ENCODE measurements at regions not wholly inside any gene's neighbourhood (a gene's known extent, or its start where the extent isn't known, plus 50 kb on each side); places are given as distances from the start of the nearest gene placed in this dataset.

GRCh38 chr1:209207701-209208286 is 375.7 kb upstream of the CAMK1G start:
- DNase-seq (peak; percentile 87 to 95 (median 90)), FAIRE-seq (no peak)
- intact Hi-C loops (cut with DNase I) = no loop called here
- Histone ChIP-seq H3K4me3 (ENCODE audit: low read length in 3 of 3) (peak overlapping the region in 1 of 3 donors; percentile 28), H3K27me3 (ENCODE audit: control insufficient read depth, insufficient read depth, low read length) (peaks cover 3% of the 10 kb centered on the region), H3K27ac (ENCODE audit: low read depth in 2 of 2, low read length in 2 of 2) (no peak overlapping the region), H3K36me3 (ENCODE audit: control insufficient read depth in 2 of 3, insufficient read depth in 3 of 3, low read length in 3 of 3) (no peaks in the 10 kb centered on the region), H3K9me3 (ENCODE audit: control insufficient read depth in 2 of 3, insufficient read depth in 1 of 3, low read length in 3 of 3) (no peaks in the 10 kb centered on the region), H3K9ac (ENCODE audit: low read length in 3 of 3) (no peak overlapping the region), H3K4me1 (ENCODE audit: control insufficient read depth in 2 of 3, insufficient read depth in 2 of 3, low read depth in 1 of 3, low read length in 3 of 3) (peaks cover 2 to 4% (median 3%) of the 10 kb centered on the region in 3 donors)
- TF ChIP-seq CTCF (IDR thresholded peaks at IDR 0.05; ENCODE audit: borderline replicate concordance, extremely low read depth, insufficient read depth) = peak; percentile 53

GRCh38 chr1:209208648-209209047 is 374.9 kb upstream of the CAMK1G start:
- FAIRE-seq = no peak
- Histone ChIP-seq H3K4me1 (ENCODE audit: control insufficient read depth in 2 of 3, insufficient read depth in 2 of 3, low read depth in 1 of 3, low read length in 3 of 3) (peaks cover 2 to 4% (median 3%) of the 10 kb centered on the region in 3 donors), H3K4me3 (ENCODE audit: low read length in 3 of 3) (no peak overlapping the region), H3K27ac (ENCODE audit: low read depth in 2 of 2, low read length in 2 of 2) (no peak overlapping the region), H3K36me3 (ENCODE audit: control insufficient read depth in 2 of 3, insufficient read depth in 3 of 3, low read length in 3 of 3) (no peaks in the 10 kb centered on the region), H3K9ac (ENCODE audit: low read length in 3 of 3) (no peak overlapping the region), H3K27me3 (ENCODE audit: control insufficient read depth, insufficient read depth, low read length) (peaks cover 3% of the 10 kb centered on the region), H3K9me3 (ENCODE audit: control insufficient read depth in 2 of 3, insufficient read depth in 1 of 3, low read length in 3 of 3) (no peaks in the 10 kb centered on the region)
- intact Hi-C loops (cut with DNase I) = no loop called here
- no peak for DNase-seq
- no peak for TF ChIP-seq CTCF (IDR thresholded peaks at IDR 0.05; ENCODE audit: borderline replicate concordance, extremely low read depth, insufficient read depth)

GRCh38 chr1:209213989-209214388 is 369.5 kb upstream of the CAMK1G start:
- Histone ChIP-seq H3K9me3 (ENCODE audit: control insufficient read depth in 2 of 3, insufficient read depth in 1 of 3, low read length in 3 of 3) (no peaks in the 10 kb centered on the region), H3K4me3 (ENCODE audit: low read length in 3 of 3) (no peak overlapping the region), H3K9ac (ENCODE audit: low read length in 3 of 3) (no peak overlapping the region), H3K27ac (ENCODE audit: low read depth in 2 of 2, low read length in 2 of 2) (no peak overlapping the region), H3K4me1 (ENCODE audit: control insufficient read depth in 2 of 3, insufficient read depth in 2 of 3, low read depth in 1 of 3, low read length in 3 of 3) (no peaks in the 10 kb centered on the region), H3K27me3 (ENCODE audit: control insufficient read depth, insufficient read depth, low read length) (peaks cover 3% of the 10 kb centered on the region), H3K36me3 (ENCODE audit: control insufficient read depth in 2 of 3, insufficient read depth in 3 of 3, low read length in 3 of 3) (no peaks in the 10 kb centered on the region)
- DNase-seq (no peak), FAIRE-seq (no peak)
- intact Hi-C loops (cut with DNase I) = no loop called here
- no peak for TF ChIP-seq CTCF (IDR thresholded peaks at IDR 0.05; ENCODE audit: borderline replicate concordance, extremely low read depth, insufficient read depth)

GRCh38 chr1:209215826-209216225 is 367.7 kb upstream of the CAMK1G start:
- Histone ChIP-seq H3K36me3 (ENCODE audit: control insufficient read depth in 2 of 3, insufficient read depth in 3 of 3, low read length in 3 of 3) (no peaks in the 10 kb centered on the region), H3K4me1 (ENCODE audit: control insufficient read depth in 2 of 3, insufficient read depth in 2 of 3, low read depth in 1 of 3, low read length in 3 of 3) (no peaks in the 10 kb centered on the region), H3K4me3 (ENCODE audit: low read length in 3 of 3) (no peak overlapping the region), H3K27me3 (ENCODE audit: control insufficient read depth, insufficient read depth, low read length) (no peaks in the 10 kb centered on the region), H3K27ac (ENCODE audit: low read depth in 2 of 2, low read length in 2 of 2) (no peak overlapping the region), H3K9me3 (ENCODE audit: control insufficient read depth in 2 of 3, insufficient read depth in 1 of 3, low read length in 3 of 3) (no peaks in the 10 kb centered on the region), H3K9ac (ENCODE audit: low read length in 3 of 3) (no peak overlapping the region)
- FAIRE-seq = no peak
- TF ChIP-seq CTCF (IDR thresholded peaks at IDR 0.05; ENCODE audit: borderline replicate concordance, extremely low read depth, insufficient read depth) = no peak
- intact Hi-C loops (cut with DNase I) = no loop called here
- DNase-seq = no peak
